AG04450 (cell line): ENCODE measurements at regions not wholly inside any gene's neighbourhood (a gene's known extent, or its start where the extent isn't known, plus 50 kb on each side); places are given as distances from the start of the nearest gene placed in this dataset.

Experiments
- CTCF ChIA-PET: fragments of 300-600, 350-600 bp; formaldehyde crosslinking; extraction: SDS; loops from one replicate; lab custom pipeline; 2022; ENCODE audit warnings: antibody characterized with exemption, inconsistent platforms; lab: Charles Lee
- POLR2A ChIA-PET: fragments of 350-600 bp; formaldehyde crosslinking; extraction: SDS; loops from one replicate; lab custom pipeline; 2021; ENCODE audit warnings: antibody characterized with exemption, inconsistent platforms; lab: Yijun Ruan, JAX
- DNase-seq: peaks from one replicate; pipeline ENCODE4 v3.0.0-alpha.2; 2011; ENCODE audit warnings: low read depth, low spot score
- H3K27ac ChIP-seq: one replicate; pipeline ENCODE4 v1.5.1; 2012; ENCODE audit warnings: low read depth, low read length, control low read depth
- H3K27me3 ChIP-seq: one replicate; pipeline ENCODE4 v1.6.0; 2012; ENCODE audit warnings: low read length; ENCODE audit not compliant: control insufficient read depth, insufficient read depth
- H3K4me3 ChIP-seq: 2 replicates; pipeline ENCODE4 v1.5.1; 2011; ENCODE audit warnings: mild to moderate bottlenecking, low read depth, low read length, control low read depth
- H3K9me3 ChIP-seq: 2 replicates; pipeline ENCODE4 v1.5.1; 2012; ENCODE audit warnings: low read length; ENCODE audit not compliant: control insufficient read depth, insufficient read depth
- CTCF ChIP-seq: IDR thresholded peaks from 2 replicates; pipeline ENCODE4 v1.5.1; 2011; ENCODE audit warnings: low read depth, low read length, control low read depth, inconsistent platforms

GRCh38 chr10:111338805-111339204 lies 262.0 kb downstream of the ADRA2A start:
- Histone ChIP-seq H3K27ac (no peak overlapping the region), H3K9me3 (peaks cover 9% of the 10 kb centered on the region; the same call in 1 of the 2 replicates), H3K27me3 (no peaks in the 10 kb centered on the region), H3K4me3 (no peak overlapping the region)
- POLR2A ChIA-PET = no interaction called here
- DNase-seq = no peak
- CTCF ChIA-PET = interaction anchor here (0.5 to 1.1 kb wide), 3 partner anchors 11 to 799 kb away, joined by 3 read pairs; no protein-coding TSS in a partner anchor
- TF ChIP-seq CTCF = no peak

- peaks cover 3% of the 10 kb centered on the region; the same call in 1 of the 2 replicates for H3K9me3 ChIP-seq
- POLR2A ChIA-PET = no interaction called here
- CTCF ChIA-PET = no interaction called here
These were observed 268.0 kb downstream of the ADRA2A start for GRCh38 chr10:111344804-111345203.

GRCh38 chr10:111347386-111348013 lies 270.7 kb downstream of the ADRA2A start:
- DNase-seq = no peak
- Histone ChIP-seq H3K27me3 (no peaks in the 10 kb centered on the region), H3K27ac (no peak overlapping the region), H3K4me3 (no peak overlapping the region), H3K9me3 (peaks cover 3% of the 10 kb centered on the region; the same call in 1 of the 2 replicates)
- ChIA-PET POLR2A (no interaction called here), CTCF (no interaction called here)
- TF ChIP-seq CTCF = no peak

More at GRCh38 chr10:111344804-111345203, 268.0 kb downstream of the ADRA2A start:
- Histone ChIP-seq H3K4me3 (no peak overlapping the region), H3K27me3 (no peaks in the 10 kb centered on the region), H3K27ac (no peak overlapping the region)
- TF ChIP-seq CTCF = no peak
- no peak for DNase-seq

GRCh38 chr10:111348076-111348475 lies 271.2 kb downstream of the ADRA2A start:
- no peak overlapping the region for H3K27ac ChIP-seq
- POLR2A ChIA-PET = no interaction called here
- no peak overlapping the region for H3K4me3 ChIP-seq
- H3K9me3 ChIP-seq = peaks cover 3% of the 10 kb centered on the region; the same call in 1 of the 2 replicates
- no peak for TF ChIP-seq CTCF
- no peak for DNase-seq
- no peaks in the 10 kb centered on the region for H3K27me3 ChIP-seq
- CTCF ChIA-PET = no interaction called here

GRCh38 chr10:111354859-111355258 lies 278.0 kb downstream of the ADRA2A start:
- Histone ChIP-seq H3K27me3 (no peaks in the 10 kb centered on the region), H3K9me3 (peaks cover 3% of the 10 kb centered on the region; the same call in 1 of the 2 replicates), H3K27ac (no peak overlapping the region), H3K4me3 (no peak overlapping the region)
- DNase-seq = no peak
- ChIA-PET CTCF (no interaction called here), POLR2A (no interaction called here)
- TF ChIP-seq CTCF = no peak
